Bronchial epithelial cell (primary cell): ENCODE measurements at regions not wholly inside any gene's neighbourhood (a gene's known extent, or its start where the extent isn't known, plus 50 kb on each side); places are given as distances from the start of the nearest gene placed in this dataset.
"Not testable (repeated sequence)": the region's sequence is repeated elsewhere in the genome, so short reads cannot be mapped to it uniquely, and the experiment has no call there.

Experiments used
- DNase-seq: peaks from one replicate; pipeline ENCODE4 v3.0.0-alpha.2; 2010; ENCODE audit warnings: low read depth
- FAIRE-seq: peaks from 2 replicates; lab custom pipeline; 2011; peaks lifted over from hg19 to GRCh38; lab: Jason Lieb, UNC
- H3K27me3 ChIP-seq: 2 replicates; pipeline ENCODE4 v1.5.1; 2011; ENCODE audit warnings: low read length; ENCODE audit not compliant: control insufficient read depth, insufficient read depth
- H3K36me3 ChIP-seq: 2 replicates; pipeline ENCODE4 v1.5.1; 2011; ENCODE audit warnings: low read length; ENCODE audit not compliant: control insufficient read depth, insufficient read depth
- H3K4me3 ChIP-seq: 2 replicates; pipeline ENCODE4 v1.5.1; 2011; ENCODE audit warnings: mild to moderate bottlenecking, low read depth, low read length, control low read depth
- CTCF ChIP-seq: IDR thresholded peaks from 2 replicates; pipeline ENCODE4 v1.5.1; 2011; ENCODE audit warnings: mild to moderate bottlenecking, moderate library complexity, low read length, control low read depth, inconsistent platforms; ENCODE audit not compliant: insufficient read depth, severe bottlenecking

DNA sequence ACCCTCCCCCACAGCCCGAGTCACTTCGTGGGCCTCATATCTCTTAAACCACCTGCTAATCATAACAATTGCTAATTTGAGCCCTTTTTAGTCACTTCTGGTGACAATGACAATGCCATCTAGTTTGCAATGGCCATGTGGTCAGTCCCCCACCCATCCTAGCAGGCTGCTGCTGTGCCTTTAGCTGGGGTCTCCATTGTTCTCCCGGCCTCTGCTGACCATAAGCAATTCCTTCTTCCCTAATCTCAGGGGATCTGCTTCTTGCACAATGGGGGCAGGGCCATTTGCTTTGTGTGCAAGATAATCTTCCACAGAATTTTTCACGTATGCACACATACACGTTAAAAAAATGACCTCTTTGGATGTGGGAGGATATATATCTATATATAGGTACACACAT lies 406.1 kb upstream of the ONECUT1 start:
- H3K27me3 ChIP-seq = no peaks in the 10 kb centered on the region
- TF ChIP-seq CTCF = no peak
- no peaks in the 10 kb centered on the region for H3K36me3 ChIP-seq
- DNase-seq (no peak), FAIRE-seq (no peak)
- no peak overlapping the region for H3K4me3 ChIP-seq

- H3K36me3 ChIP-seq = no peaks in the 10 kb centered on the region
- FAIRE-seq (no peak), DNase-seq (peak; percentile 19)
- no peak overlapping the region for H3K4me3 ChIP-seq
- no peaks in the 10 kb centered on the region for H3K27me3 ChIP-seq
- no peak for TF ChIP-seq CTCF
Observed at GRCh38 chr15:53193149-53193548, 403.0 kb upstream of the ONECUT1 start.

- Histone ChIP-seq H3K27me3 (no peaks in the 10 kb centered on the region), H3K36me3 (no peaks in the 10 kb centered on the region), H3K4me3 (no peak overlapping the region)
- FAIRE-seq = no peak
- no peak for TF ChIP-seq CTCF
- no peak for DNase-seq
Observed at GRCh38 chr15:53189860-53190259, 399.7 kb upstream of the ONECUT1 start.

- not testable (repeated sequence) for DNase-seq, FAIRE-seq, H3K27me3 ChIP-seq, H3K36me3 ChIP-seq, H3K4me3 ChIP-seq
Observed at GRCh38 chr15:53183449-53183848, 393.3 kb upstream of the ONECUT1 start.

- FAIRE-seq (no peak), DNase-seq (no peak)
Observed at GRCh38 chr15:53171571-53171970, 381.4 kb upstream of the ONECUT1 start.

GRCh38 chr15:53166684-53167201 lies 376.6 kb upstream of the ONECUT1 start:
- no peak for TF ChIP-seq CTCF
- Histone ChIP-seq H3K4me3 (no peak overlapping the region), H3K36me3 (no peaks in the 10 kb centered on the region), H3K27me3 (no peaks in the 10 kb centered on the region)
- DNase-seq = no peak
- no peak for FAIRE-seq

More at GRCh38 chr15:53171571-53171970, 381.4 kb upstream of the ONECUT1 start:
- TF ChIP-seq CTCF = no peak
- H3K27me3 ChIP-seq = no peaks in the 10 kb centered on the region
- no peaks in the 10 kb centered on the region for H3K36me3 ChIP-seq
- no peak overlapping the region for H3K4me3 ChIP-seq
